Heart left ventricle (tissue), 16 donors: ENCODE measurements at regions not wholly inside any gene's neighbourhood (a gene's known extent, or its start where the extent isn't known, plus 50 kb on each side); places are given as distances from the start of the nearest gene placed in this dataset.

ENCODE experiments used
- ATAC-seq, 4 donors: fragments of 200-7000 bp; cut with Tn5 transposase; one replicate each; pipeline ENCODE4 v1.9.1; 2020 to 2022; ENCODE audit warnings: moderate library complexity in 4 of 4, mild to moderate bottlenecking in 3 of 4, moderate number of reproducible peaks in 1 of 4
- DNase-seq, 5 donors: peaks; one replicate each; pipeline ENCODE4 v3.0.0-alpha.2; 2020
- H3K27ac ChIP-seq, 12 donors: fragments of 200-600 bp; sonication (generic) in 4 of 12; one replicate each; pipeline versions ENCODE4 v1.5.0 to v1.8.0; 2016 to 2022; ENCODE audit warnings: mild to moderate bottlenecking in 2 of 12
- H3K27me3 ChIP-seq, 9 donors: fragments of 200-600 bp; sonication (generic) in 2 of 9; one replicate each; pipeline versions ENCODE4 v1.5.1 to v1.8.0; 2016 to 2022; ENCODE audit warnings: mild to moderate bottlenecking in 3 of 9
- H3K36me3 ChIP-seq, 9 donors: fragments of 200-600 bp; sonication (generic) in 2 of 9; one replicate each; pipeline versions ENCODE4 v1.5.0 to v1.8.0; 2018 to 2022; ENCODE audit warnings: mild to moderate bottlenecking in 2 of 9
- H3K4me1 ChIP-seq, 12 donors: fragments of 200-600 bp; sonication (generic) in 4 of 12; one replicate each; pipeline versions ENCODE4 v1.5.0 to v1.8.0; 2016 to 2022; ENCODE audit warnings: mild to moderate bottlenecking in 3 of 12
- H3K4me3 ChIP-seq, 12 donors: fragments of 200-600 bp; sonication (generic) in 4 of 12; one replicate each; pipeline versions ENCODE4 v1.5.0 to v1.8.0; 2017 to 2022; ENCODE audit warnings: mild to moderate bottlenecking in 9 of 12, moderate library complexity in 4 of 12
- H3K9me3 ChIP-seq, 12 donors: fragments of 200-600 bp; sonication (generic) in 4 of 12; one replicate each; pipeline versions ENCODE4 v1.5.0 to v1.8.0; 2016 to 2022; ENCODE audit warnings: mild to moderate bottlenecking in 1 of 12
- POLR2A ChIP-seq, 2 donors: fragments of 450-650 bp; IDR thresholded peaks; one replicate each; pipeline ENCODE4 v1.6.1; 2017; ENCODE audit warnings: antibody characterized with exemption in 2 of 2, mild to moderate bottlenecking in 2 of 2, moderate library complexity in 2 of 2
- WGBS, 4 donors: extraction: QIAGEN DNeasy Blood & Tissue Kit in 2 of 4; methylation state at CpG; one replicate each; pipeline versions ENCODE4 v1.1.5 to v1.1.7; 2013 to 2018; 5-methylcytosine and 5-hydroxymethylcytosine counted together
- intact Hi-C, 10 donors: fragments of 100-400 bp; cut with DNase I; formaldehyde crosslinking; loops; one replicate each; pipeline versions ENCODE4 v1.11.1 to v1.14.2; 2022
- TF ChIP-seq, protein P1 (sequence below), 12 donors: fragments of 200-600 bp; sonication (generic) in 4 of 12; IDR thresholded peaks; one replicate each; pipeline versions ENCODE4 v1.5.0 to v1.8.0; 2018 to 2022; ENCODE audit warnings: antibody characterized with exemption in 12 of 12, mild to moderate bottlenecking in 5 of 12
- donor health status: ischemic (EF 13 %, LVEDD 7.1; RV severe dilation, severe dysfunction).
- donor health status: healthy with polysubstance abuse.
- donor health status: DM: no; HTN: yes; CAD: no.
- donor health status: DM: no; HTN: no; CAD: no.
- donor health status: ischemic (EF 25% LVEDD 6.9; RV normal size, moderate dysfunction).
- donor health status: ischemic (EF 25% LVEDD 5.7; RV mildly dilated, moderate dysfunction).
- donor health status: healthy.
- donor health status: DM: yes; HTN: yes; CAD: no.
- donor health status: ischemic (EF 35%, LVEDD 5.7; RV mildly dilated, moderate dysfunction).
- donor health status: nonischemic (EF 11% LVEDD 7.7; RV severe dilation, severe dysfunction).
- donor health status: DM: yes; HTN: yes; CAD: no.
- donor health status: PGD.
- donor health status: ischemic (EF 29% LVEDD 5.4; RV normal size, mild dysfunction).
- donor health status: nonischemic (EF 23%, LVEDD 6.1; RV moderate dilation, normal function).

GRCh38 chr1:59223989-59224634, 72.8 kb upstream of the FGGY start:
- ATAC-seq: no peak
- Histone ChIP-seq H3K4me1 (peaks cover 0 to 15% (median 4%) of the 10 kb centered on the region in 12 donors), H3K36me3 (no peaks in the 10 kb centered on the region), H3K27me3 (no peaks in the 10 kb centered on the region), H3K27ac (peak overlapping the region in 2 of 12 donors; percentile 1 to 26), H3K4me3 (no peak overlapping the region), H3K9me3 (no peaks in the 10 kb centered on the region)
- intact Hi-C loops: no loop called here
- DNase-seq: no peak
- WGBS, 4 donors: 52 to 64% (median 64%) methylated on average over 3 of the region's 3 CpGs
- no peak for TF ChIP-seq POLR2A (IDR thresholded peaks at IDR 0.05)
- TF ChIP-seq, protein P1, sequence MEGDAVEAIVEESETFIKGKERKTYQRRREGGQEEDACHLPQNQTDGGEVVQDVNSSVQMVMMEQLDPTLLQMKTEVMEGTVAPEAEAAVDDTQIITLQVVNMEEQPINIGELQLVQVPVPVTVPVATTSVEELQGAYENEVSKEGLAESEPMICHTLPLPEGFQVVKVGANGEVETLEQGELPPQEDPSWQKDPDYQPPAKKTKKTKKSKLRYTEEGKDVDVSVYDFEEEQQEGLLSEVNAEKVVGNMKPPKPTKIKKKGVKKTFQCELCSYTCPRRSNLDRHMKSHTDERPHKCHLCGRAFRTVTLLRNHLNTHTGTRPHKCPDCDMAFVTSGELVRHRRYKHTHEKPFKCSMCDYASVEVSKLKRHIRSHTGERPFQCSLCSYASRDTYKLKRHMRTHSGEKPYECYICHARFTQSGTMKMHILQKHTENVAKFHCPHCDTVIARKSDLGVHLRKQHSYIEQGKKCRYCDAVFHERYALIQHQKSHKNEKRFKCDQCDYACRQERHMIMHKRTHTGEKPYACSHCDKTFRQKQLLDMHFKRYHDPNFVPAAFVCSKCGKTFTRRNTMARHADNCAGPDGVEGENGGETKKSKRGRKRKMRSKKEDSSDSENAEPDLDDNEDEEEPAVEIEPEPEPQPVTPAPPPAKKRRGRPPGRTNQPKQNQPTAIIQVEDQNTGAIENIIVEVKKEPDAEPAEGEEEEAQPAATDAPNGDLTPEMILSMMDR (IDR thresholded peaks at IDR 0.05): no peak

GRCh38 chr1:59225594-59226316, 71.1 kb upstream of the FGGY start:
- intact Hi-C loops: no loop called here
- 69 to 96% (median 92%) methylated on average over 2 of the region's 2 CpGs for WGBS, 4 donors
- TF ChIP-seq POLR2A (IDR thresholded peaks at IDR 0.05): no peak
- TF ChIP-seq, protein P1 (IDR thresholded peaks at IDR 0.05): no peak

GRCh38 chr1:59229138-59229537, 67.8 kb upstream of the FGGY start:
- Histone ChIP-seq H3K9me3 (no peaks in the 10 kb centered on the region), H3K36me3 (no peaks in the 10 kb centered on the region), H3K4me3 (no peak overlapping the region), H3K27me3 (no peaks in the 10 kb centered on the region), H3K27ac (no peak overlapping the region), H3K4me1 (peaks cover 0 to 11% (median 2%) of the 10 kb centered on the region in 12 donors)
- ATAC-seq (peak in 2 of 4 donors; percentile 56 to 68), DNase-seq (no peak)
- TF ChIP-seq, protein P1 (IDR thresholded peaks at IDR 0.05): no peak
- TF ChIP-seq POLR2A (IDR thresholded peaks at IDR 0.05): no peak
- intact Hi-C loops: no loop called here

More at GRCh38 chr1:59225594-59226316, 71.1 kb upstream of the FGGY start:
- Histone ChIP-seq H3K4me1 (peaks cover 0 to 17% (median 4%) of the 10 kb centered on the region in 12 donors), H3K4me3 (no peak overlapping the region), H3K27me3 (no peaks in the 10 kb centered on the region), H3K36me3 (no peaks in the 10 kb centered on the region), H3K27ac (no peak overlapping the region), H3K9me3 (no peaks in the 10 kb centered on the region)
- no peak for ATAC-seq
- no peak for DNase-seq

- peaks cover 0 to 3% (median 0%) of the 10 kb centered on the region in 9 donors for H3K27me3 ChIP-seq
- no peak overlapping the region for H3K4me3 ChIP-seq
- peak in 1 of 4 donors; percentile 49 for ATAC-seq
- WGBS, 4 donors: 85 to 94% (median 89%) methylated on average over 2 of the region's 2 CpGs
- H3K4me1 ChIP-seq: peaks cover 0 to 11% (median 0%) of the 10 kb centered on the region in 12 donors
- H3K9me3 ChIP-seq: no peaks in the 10 kb centered on the region
- H3K27ac ChIP-seq: no peak overlapping the region
- TF ChIP-seq POLR2A (IDR thresholded peaks at IDR 0.05): no peak
- TF ChIP-seq, protein P1 (IDR thresholded peaks at IDR 0.05): no peak
- intact Hi-C loops: no loop called here
- H3K36me3 ChIP-seq: no peaks in the 10 kb centered on the region
- no peak for DNase-seq
Observed at GRCh38 chr1:59230622-59231021, 66.3 kb upstream of the FGGY start.
